ENCODE measurements at regions not wholly inside any gene's neighbourhood (a gene's known extent, or its start where the extent isn't known, plus 50 kb on each side); places are given as distances from the start of the nearest gene placed in this dataset.
A peak's percentile ranks its signal among the peaks of the same experiment; 100 is the strongest.

- ATAC-seq (no peak), DNase-seq (no peak)
- Histone ChIP-seq H3K27me3 (ENCODE audit: low read depth) (no peaks in the 10 kb centered on the region), H3K9me3 (no peaks in the 10 kb centered on the region), H3K4me1 (no peaks in the 10 kb centered on the region), H3K36me3 (no peaks in the 10 kb centered on the region), H3K4me3 (no peak overlapping the region), H3K27ac (no peak overlapping the region)
- intact Hi-C loops (cut with DNase I) = no loop called here
- no peak for TF ChIP-seq CTCF (IDR thresholded peaks at IDR 0.05)
These were observed 78.7 kb upstream of the ASB18 start for GRCh38 chr2:236342951-236343350.

GRCh38 chr2:236343400-236344161 is 79.4 kb upstream of the ASB18 start:
- DNase-seq (no peak), ATAC-seq (peak; percentile 22 to 51)
- Histone ChIP-seq H3K36me3 (no peaks in the 10 kb centered on the region), H3K9me3 (no peaks in the 10 kb centered on the region), H3K4me3 (no peak overlapping the region), H3K4me1 (no peaks in the 10 kb centered on the region), H3K27ac (no peak overlapping the region), H3K27me3 (ENCODE audit: low read depth) (no peaks in the 10 kb centered on the region)
- intact Hi-C loops (cut with DNase I) = no loop called here
- peak; percentile 85 for TF ChIP-seq CTCF (IDR thresholded peaks at IDR 0.05)

- Histone ChIP-seq H3K27ac (no peak overlapping the region), H3K36me3 (no peaks in the 10 kb centered on the region), H3K4me1 (no peaks in the 10 kb centered on the region), H3K9me3 (no peaks in the 10 kb centered on the region), H3K4me3 (no peak overlapping the region), H3K27me3 (ENCODE audit: low read depth) (no peaks in the 10 kb centered on the region)
- DNase-seq = no peak
- intact Hi-C loops (cut with DNase I) = no loop called here
- TF ChIP-seq CTCF (IDR thresholded peaks at IDR 0.05) = no peak
- no peak for ATAC-seq
These were observed 80.2 kb upstream of the ASB18 start for GRCh38 chr2:236344446-236344845.

GRCh38 chr2:236345081-236345714 is 81.0 kb upstream of the ASB18 start:
- no peak for DNase-seq
- no peak for ATAC-seq
- Histone ChIP-seq H3K27ac (no peak overlapping the region), H3K9me3 (no peaks in the 10 kb centered on the region), H3K4me1 (no peaks in the 10 kb centered on the region), H3K36me3 (no peaks in the 10 kb centered on the region), H3K27me3 (ENCODE audit: low read depth) (no peaks in the 10 kb centered on the region), H3K4me3 (no peak overlapping the region)
- no peak for TF ChIP-seq CTCF (IDR thresholded peaks at IDR 0.05)
- intact Hi-C loops (cut with DNase I) = no loop called here

GRCh38 chr2:236346366-236346765 is 82.2 kb upstream of the ASB18 start:
- DNase-seq = no peak
- intact Hi-C loops (cut with DNase I) = no loop called here
- ATAC-seq = no peak
- Histone ChIP-seq H3K9me3 (no peaks in the 10 kb centered on the region), H3K4me3 (no peak overlapping the region), H3K27ac (no peak overlapping the region), H3K4me1 (no peaks in the 10 kb centered on the region), H3K36me3 (no peaks in the 10 kb centered on the region), H3K27me3 (ENCODE audit: low read depth) (no peaks in the 10 kb centered on the region)
- TF ChIP-seq CTCF (IDR thresholded peaks at IDR 0.05) = no peak

Measured in lower lobe of right lung (tissue), 2 donors.